Endothelial cell of umbilical vein (primary cell): ENCODE measurements at regions not wholly inside any gene's neighbourhood (a gene's known extent, or its start where the extent isn't known, plus 50 kb on each side); places are given as distances from the start of the nearest gene placed in this dataset.

Source experiments
- BruUV-seq: library from RNA; stranded (reverse); fragments of 400-500 nt; replicated peaks from 2 replicates; lab custom pipeline; 2021; lab: Mats Ljungman, UMichigan
- CTCF ChIA-PET: fragments of 300-600, 350-600 bp; sonication (Branson Sonifier 250); formaldehyde crosslinking; loops from one replicate; lab custom pipeline; 2021; ENCODE audit warnings: antibody characterized with exemption, inconsistent platforms; lab: Charles Lee
- POLR2A ChIA-PET: fragments of 300-600, 350-600 bp; sonication (Branson Sonifier 250); formaldehyde crosslinking; loops from one replicate; lab custom pipeline; 2021; ENCODE audit warnings: antibody characterized with exemption, inconsistent platforms; lab: Charles Lee
- DNase-seq: peaks from one replicate; pipeline ENCODE4 v3.0.0-alpha.2; 2011; ENCODE audit warnings: low read depth, low spot score
- FAIRE-seq: peaks from 2 replicates; lab custom pipeline; 2011; peaks lifted over from hg19 to GRCh38; lab: Jason Lieb, UNC
- H2AFZ ChIP-seq: 2 replicates; pipeline ENCODE4 v1.6.0; 2012; ENCODE audit warnings: low read depth, low read length, control low read depth, inconsistent platforms
- H3K27ac ChIP-seq: 2 replicates; pipeline ENCODE4 v1.5.1; 2011; ENCODE audit warnings: low read depth, mild to moderate bottlenecking, control low read depth, low read length, moderate library complexity; ENCODE audit not compliant: insufficient read depth
- H3K27me3 ChIP-seq, 2 experiments: 2 replicates each; pipeline versions ENCODE4 v1.6.0 to v1.6.1; 2011; ENCODE audit warnings: low read length in 2 of 2, mixed read lengths in 1 of 2; ENCODE audit not compliant: control insufficient read depth in 2 of 2, insufficient read depth in 2 of 2
- H3K36me3 ChIP-seq, 2 experiments: 2 replicates in 1 of 2; 3 replicates in 1 of 2; pipeline ENCODE4 v1.5.1; 2011; ENCODE audit warnings: low read length in 2 of 2, mild to moderate bottlenecking in 1 of 2, moderate library complexity in 1 of 2; ENCODE audit not compliant: control insufficient read depth in 2 of 2, insufficient read depth in 2 of 2; ENCODE audit errors: extremely low read depth in 1 of 2
- H3K4me1 ChIP-seq: 3 replicates; pipeline ENCODE4 v1.5.1; 2011; ENCODE audit warnings: mild to moderate bottlenecking, low read length; ENCODE audit not compliant: control insufficient read depth, insufficient read depth; ENCODE audit errors: extremely low read depth
- H3K4me2 ChIP-seq: 2 replicates; pipeline ENCODE4 v1.6.1; 2011; ENCODE audit warnings: low read length, control low read depth, mixed read lengths; ENCODE audit not compliant: insufficient read depth
- H3K4me3 ChIP-seq, 3 experiments: fragments of 200-600 bp in 1 of 3; sonication (generic), shearing (Covaris generic) in 1 of 3; replicated peaks in 1 of 3; 2 replicates each; pipeline ENCODE4 v1.5.1; 2011 to 2016; ENCODE audit warnings: control low read depth in 3 of 3, low read length in 3 of 3, mild to moderate bottlenecking in 2 of 3, inconsistent platforms in 1 of 3, low read depth in 1 of 3, moderate library complexity in 1 of 3; ENCODE audit not compliant: insufficient read depth in 1 of 3
- H3K79me2 ChIP-seq: 2 replicates; pipeline ENCODE4 v1.6.0; 2012; ENCODE audit warnings: low read length, inconsistent platforms; ENCODE audit not compliant: control insufficient read depth, insufficient read depth
- H3K9ac ChIP-seq: replicated peaks from 2 replicates; pipeline ENCODE3; 2011; ENCODE audit warnings: low read length, control low read depth; ENCODE audit not compliant: insufficient read depth; ENCODE audit errors: extremely low read depth
- H3K9me1 ChIP-seq: replicated peaks from 3 replicates; pipeline ENCODE4 v1.6.0; 2011; ENCODE audit warnings: mild to moderate bottlenecking, low read length; ENCODE audit not compliant: control insufficient read depth, insufficient read depth; ENCODE audit errors: extremely low read depth
- H3K9me3 ChIP-seq: replicated peaks from 2 replicates; pipeline ENCODE4 v1.5.1; 2012; ENCODE audit warnings: low read length, inconsistent platforms; ENCODE audit not compliant: control insufficient read depth, insufficient read depth
- H4K20me1 ChIP-seq: replicated peaks from 2 replicates; pipeline ENCODE3; 2011; ENCODE audit warnings: mild to moderate bottlenecking, low read length; ENCODE audit not compliant: control insufficient read depth, insufficient read depth; ENCODE audit errors: extremely low read depth
- EZH2 ChIP-seq: IDR thresholded peaks from 2 replicates; pipeline ENCODE4 v1.6.1; 2012; ENCODE audit warnings: borderline replicate concordance, low read depth, mild to moderate bottlenecking, moderate library complexity, low read length, inconsistent platforms; ENCODE audit not compliant: severe bottlenecking
- FOS ChIP-seq: IDR thresholded peaks from 2 replicates; pipeline ENCODE4 v1.6.1; 2011; ENCODE audit warnings: mild to moderate bottlenecking, low read length, moderate library complexity, borderline replicate concordance; ENCODE audit not compliant: insufficient read depth
- GATA2 ChIP-seq: IDR thresholded peaks from 2 replicates; pipeline ENCODE4 v1.7.0; 2011; ENCODE audit warnings: low read depth, mild to moderate bottlenecking, moderate library complexity, mixed read lengths, low read length; ENCODE audit not compliant: insufficient read length, insufficient read depth
- JUN ChIP-seq: IDR thresholded peaks from 2 replicates; pipeline ENCODE4 v1.6.1; 2011; ENCODE audit warnings: borderline replicate concordance, low read depth; ENCODE audit not compliant: insufficient read length, insufficient read depth
- MYC ChIP-seq: IDR thresholded peaks from one replicate; pipeline ENCODE4 v1.6.1; 2011; ENCODE audit warnings: mild to moderate bottlenecking, low read depth, low read length
- POLR2A ChIP-seq: IDR thresholded peaks from 2 replicates; pipeline ENCODE4 v1.6.1; 2012; ENCODE audit warnings: low read depth, mild to moderate bottlenecking, control low read depth, low read length
- POLR2AphosphoS5 ChIP-seq: IDR thresholded peaks from 2 replicates; pipeline ENCODE4 v1.6.1; 2012; ENCODE audit warnings: low read depth, mild to moderate bottlenecking, control low read depth, low read length, moderate library complexity; ENCODE audit not compliant: insufficient read depth
- dilution Hi-C: fragments of 300-500 bp; cut with MboI; formaldehyde crosslinking; loops from one replicate; pipeline ENCODE4 v1.15.0; 2019; ENCODE audit warnings: low sequenced_read_pairs; ENCODE audit not compliant: extremely low pct_ligation_motif_present
- intact Hi-C: fragments of 100-400 bp; cut with micrococcal nuclease; formaldehyde crosslinking; loops from one replicate; pipeline ENCODE4 v1.10.0; 2022
- TF ChIP-seq, protein P1 (sequence below): IDR thresholded peaks from 2 replicates; pipeline ENCODE4 v1.6.1; 2011; ENCODE audit not compliant: insufficient read depth, insufficient read length
- TF ChIP-seq, protein P2 (sequence below), 2 donors: IDR thresholded peaks; 1 replicate in 1 of 2; 2 replicates in 1 of 2; pipeline ENCODE4 v1.5.1; 2011; ENCODE audit warnings: low read length in 2 of 2, mild to moderate bottlenecking in 2 of 2, moderate library complexity in 2 of 2, control low read depth in 1 of 2, inconsistent platforms in 1 of 2, low read depth in 1 of 2; ENCODE audit not compliant: insufficient read depth in 1 of 2; ENCODE audit errors: extremely low read depth in 1 of 2

DNA sequence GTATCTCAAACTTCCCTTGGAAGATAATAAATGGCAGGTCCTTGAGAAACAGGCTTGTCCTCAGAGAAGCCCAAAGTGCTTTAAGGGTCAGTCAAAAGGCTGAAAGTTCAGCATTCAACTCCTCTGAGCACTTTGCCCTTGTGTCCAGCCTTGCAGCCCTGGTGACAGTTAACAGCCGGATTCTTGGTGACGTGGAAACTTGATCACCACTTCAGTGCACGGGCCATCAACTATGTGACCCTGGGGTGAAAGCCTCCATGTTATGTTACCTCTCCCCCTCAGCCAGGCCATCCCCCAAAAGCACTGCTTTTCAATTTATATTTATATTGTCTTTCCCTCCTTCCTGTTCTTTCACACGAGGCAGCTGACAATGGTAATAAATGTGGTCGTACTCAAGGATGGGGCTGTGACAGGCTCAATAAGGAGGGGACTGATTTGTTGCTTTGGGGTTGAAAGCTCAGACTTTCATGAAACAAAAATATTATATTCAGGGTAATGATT lies 164.0 kb upstream of the NRP1 start:
- no peak overlapping the region for H3K27ac ChIP-seq
- H3K79me2 ChIP-seq, result no peaks in the 10 kb centered on the region
- CTCF ChIA-PET, result no interaction called here
- H3K4me2 ChIP-seq, result no peak overlapping the region
- DNase-seq, result no peak
- no peak overlapping the region for H3K9ac ChIP-seq
- BruUV-seq, result no TSS peak
- no peaks in the 10 kb centered on the region for H3K4me1 ChIP-seq
- intact Hi-C loops, result no loop called here
- dilution Hi-C loops, result no loop called here
- no peaks in the 10 kb centered on the region for H3K9me3 ChIP-seq
- FAIRE-seq, result no peak
- POLR2A ChIA-PET, result no interaction called here
- H4K20me1 ChIP-seq, result no peaks in the 10 kb centered on the region
- TF ChIP-seq POLR2AphosphoS5 (no peak), GATA2 (no peak), POLR2A (no peak), EZH2 (no peak), MYC (no peak), FOS (no peak), JUN (no peak)
- TF ChIP-seq, protein P1, sequence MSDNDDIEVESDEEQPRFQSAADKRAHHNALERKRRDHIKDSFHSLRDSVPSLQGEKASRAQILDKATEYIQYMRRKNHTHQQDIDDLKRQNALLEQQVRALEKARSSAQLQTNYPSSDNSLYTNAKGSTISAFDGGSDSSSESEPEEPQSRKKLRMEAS, result no peak
- TF ChIP-seq, protein P2, sequence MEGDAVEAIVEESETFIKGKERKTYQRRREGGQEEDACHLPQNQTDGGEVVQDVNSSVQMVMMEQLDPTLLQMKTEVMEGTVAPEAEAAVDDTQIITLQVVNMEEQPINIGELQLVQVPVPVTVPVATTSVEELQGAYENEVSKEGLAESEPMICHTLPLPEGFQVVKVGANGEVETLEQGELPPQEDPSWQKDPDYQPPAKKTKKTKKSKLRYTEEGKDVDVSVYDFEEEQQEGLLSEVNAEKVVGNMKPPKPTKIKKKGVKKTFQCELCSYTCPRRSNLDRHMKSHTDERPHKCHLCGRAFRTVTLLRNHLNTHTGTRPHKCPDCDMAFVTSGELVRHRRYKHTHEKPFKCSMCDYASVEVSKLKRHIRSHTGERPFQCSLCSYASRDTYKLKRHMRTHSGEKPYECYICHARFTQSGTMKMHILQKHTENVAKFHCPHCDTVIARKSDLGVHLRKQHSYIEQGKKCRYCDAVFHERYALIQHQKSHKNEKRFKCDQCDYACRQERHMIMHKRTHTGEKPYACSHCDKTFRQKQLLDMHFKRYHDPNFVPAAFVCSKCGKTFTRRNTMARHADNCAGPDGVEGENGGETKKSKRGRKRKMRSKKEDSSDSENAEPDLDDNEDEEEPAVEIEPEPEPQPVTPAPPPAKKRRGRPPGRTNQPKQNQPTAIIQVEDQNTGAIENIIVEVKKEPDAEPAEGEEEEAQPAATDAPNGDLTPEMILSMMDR (IDR thresholded peaks at IDR 0.05; ENCODE audit: extremely low read depth in 1 of 2, insufficient read depth in 1 of 2, low read depth in 1 of 2, low read length in 2 of 2), result no peak
- H2AFZ ChIP-seq, result no peak overlapping the region
- no peak overlapping the region for H3K4me3 ChIP-seq
- H3K36me3 ChIP-seq, result no peaks in the 10 kb centered on the region
- H3K27me3 ChIP-seq, result peaks cover 9 to 21% of the 10 kb centered on the region in 2 experiments
- H3K9me1 ChIP-seq, result no peaks in the 10 kb centered on the region
